K562 (cell line): ENCODE measurements at regions not wholly inside any gene's neighbourhood (a gene's known extent, or its start where the extent isn't known, plus 50 kb on each side); places are given as distances from the start of the nearest gene placed in this dataset.

Source experiments
- MED1 ChIP-seq: sonication (generic); formaldehyde crosslinking; IDR thresholded peaks from 2 replicates; pipeline ENCODE4 v1.8.1; 2023; ENCODE audit warnings: missing genetic modification reagents, borderline replicate concordance
- SAFB ChIP-seq: fragments of 200-400 bp; formaldehyde crosslinking; IDR thresholded peaks from 2 replicates; pipeline ENCODE4 v1.6.1; 2017; ENCODE audit warnings: low read depth, low read length, borderline replicate concordance
- ZFX ChIP-seq: sonication (generic); formaldehyde crosslinking; IDR thresholded peaks from 2 replicates; pipeline ENCODE4 v1.8.0; 2022; ENCODE audit warnings: mild to moderate bottlenecking, missing genetic modification reagents, moderate library complexity

DNA sequence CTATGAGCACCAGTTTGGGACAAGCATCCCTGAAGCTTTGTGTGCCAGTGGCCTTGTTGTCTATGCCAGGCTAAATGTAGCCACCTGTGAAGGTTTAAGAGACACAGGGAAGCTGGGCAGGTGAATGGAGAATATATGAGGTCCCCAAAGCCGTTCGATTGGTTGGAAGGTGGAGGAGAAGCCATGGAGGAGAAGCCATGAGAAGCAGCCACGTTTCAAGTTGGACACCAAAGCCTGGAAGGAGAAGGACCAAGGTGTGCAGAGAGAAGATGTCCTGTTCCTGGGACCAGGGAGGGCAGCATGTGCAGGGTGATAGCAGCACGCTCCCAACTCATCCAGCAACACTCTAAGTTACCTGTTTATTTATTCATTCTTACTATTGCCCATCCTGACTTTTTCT lies 432.3 kb upstream of the TSHZ3 start:
- TF ChIP-seq MED1 (CRISPR knock-in tag) (no peak), SAFB (no peak), ZFX (CRISPR knock-in tag) (no peak)
